PC-9 (cell line): ENCODE measurements at regions not wholly inside any gene's neighbourhood (a gene's known extent, or its start where the extent isn't known, plus 50 kb on each side); places are given as distances from the start of the nearest gene placed in this dataset.

Experiments
- BruUV-seq: library from RNA; stranded (reverse); fragments of 400-500 nt; replicated peaks from 2 replicates; lab custom pipeline; 2021; lab: Mats Ljungman, UMichigan
- CTCF ChIA-PET: fragments of 300-600 bp; sonication (Branson Sonifier 250); formaldehyde crosslinking; loops from one replicate; lab custom pipeline; 2022; ENCODE audit warnings: antibody characterized with exemption; lab: Charles Lee
- POLR2A ChIA-PET: fragments of 300-600 bp; sonication (Branson Sonifier 250); formaldehyde crosslinking; loops from one replicate; lab custom pipeline; 2022; ENCODE audit warnings: antibody characterized with exemption; ENCODE audit not compliant: unreplicated experiment; lab: Charles Lee
- DNase-seq, 2 experiments: peaks; one replicate each; pipeline versions ENCODE4 v3.0.0 to v3.0.0-alpha.2; 2015 to 2022; ENCODE audit warnings: mixed read lengths in 1 of 2
- H2AFZ ChIP-seq: fragments of 200-600 bp; sonication (generic); 2 replicates; pipeline ENCODE4 v1.8.1; 2017; ENCODE audit warnings: antibody characterized with exemption
- H3F3A ChIP-seq: fragments of 200-600 bp; sonication (generic); 2 replicates; pipeline ENCODE4 v1.8.1; 2017; ENCODE audit warnings: antibody characterized with exemption, mild to moderate bottlenecking, low read depth; ENCODE audit not compliant: insufficient read depth
- H3K27ac ChIP-seq: fragments of 200-600 bp; sonication (generic); 2 replicates; pipeline ENCODE4 v1.6.1; 2016; ENCODE audit warnings: mixed run types
- H3K27me3 ChIP-seq: fragments of 200-600 bp; sonication (generic); 2 replicates; pipeline ENCODE4 v1.6.1; 2016; ENCODE audit warnings: low read depth, mixed run types; ENCODE audit not compliant: insufficient read depth
- H3K36me3 ChIP-seq: fragments of 200-600 bp; sonication (generic); 2 replicates; pipeline ENCODE4 v1.6.1; 2016; ENCODE audit warnings: low read depth, mixed run types
- H3K4me1 ChIP-seq: fragments of 200-600 bp; sonication (generic); replicated peaks from 2 replicates; pipeline ENCODE4 v1.6.1; 2016; ENCODE audit warnings: mixed run types; ENCODE audit not compliant: insufficient read depth
- H3K4me2 ChIP-seq: fragments of 200-600 bp; sonication (generic); 2 replicates; pipeline ENCODE4 v1.6.1; 2017; ENCODE audit warnings: mixed run types
- H3K4me3 ChIP-seq: fragments of 200-600 bp; sonication (generic); 2 replicates; pipeline ENCODE4 v1.6.1; 2016; ENCODE audit warnings: mixed run types
- H3K79me2 ChIP-seq: fragments of 200-600 bp; sonication (generic); 2 replicates; pipeline ENCODE4 v1.6.1; 2017; ENCODE audit warnings: low read depth, mixed run types
- H3K9me2 ChIP-seq: fragments of 200-600 bp; sonication (generic); 2 replicates; pipeline ENCODE4 v1.8.1; 2017; ENCODE audit warnings: mild to moderate bottlenecking; ENCODE audit not compliant: insufficient read depth
- H3K9me3 ChIP-seq: fragments of 200-600 bp; sonication (generic); 2 replicates; pipeline ENCODE4 v1.8.1; 2016; ENCODE audit warnings: low read depth; ENCODE audit not compliant: insufficient read depth
- H4K20me1 ChIP-seq: fragments of 200-600 bp; sonication (generic); 2 replicates; pipeline ENCODE4 v1.8.1; 2017; ENCODE audit not compliant: insufficient read depth
- CTCF ChIP-seq: fragments of 200-600 bp; sonication (generic); conservative IDR thresholded peaks from 2 replicates; pipeline ENCODE4 v1.6.1; 2017; ENCODE audit warnings: mixed run types, antibody characterized with exemption, mild to moderate bottlenecking, moderate library complexity
- EZH2 ChIP-seq: fragments of 200-600 bp; sonication (generic); IDR thresholded peaks from 2 replicates; pipeline ENCODE4 v1.8.0; 2017; ENCODE audit warnings: antibody characterized with exemption, low read depth
- intact Hi-C: fragments of 100-400 bp; cut with micrococcal nuclease; formaldehyde crosslinking; loops from one replicate; pipeline ENCODE4 v1.10.0; 2022; ENCODE audit not compliant: unreplicated experiment

- no TSS peak for BruUV-seq
- Histone ChIP-seq H3K79me2 (no peaks in the 10 kb centered on the region), H3K27ac (no peak overlapping the region), H3K9me3 (no peaks in the 10 kb centered on the region), H3F3A (no peaks in the 10 kb centered on the region), H2AFZ (no peak overlapping the region), H3K4me2 (no peak overlapping the region), H3K27me3 (no peaks in the 10 kb centered on the region), H3K9me2 (no peaks in the 10 kb centered on the region), H3K4me1 (no peaks in the 10 kb centered on the region), H4K20me1 (no peaks in the 10 kb centered on the region), H3K36me3 (no peaks in the 10 kb centered on the region), H3K4me3 (no peak overlapping the region)
- DNase-seq: no peak
- TF ChIP-seq CTCF (no peak), EZH2 (no peak)
- intact Hi-C loops: no loop called here
- POLR2A ChIA-PET: no interaction called here
- CTCF ChIA-PET: no interaction called here
These were observed 71.1 kb upstream of the PITX1 start for GRCh38 chr5:135105105-135105484.

GRCh38 chr5:135103575-135103853, 69.5 kb upstream of the PITX1 start:
- Histone ChIP-seq H3K79me2 (no peaks in the 10 kb centered on the region; the same call in 1 of the 2 replicates), H3K9me3 (no peaks in the 10 kb centered on the region), H3K4me1 (no peaks in the 10 kb centered on the region), H2AFZ (no peak overlapping the region), H3K4me2 (no peak overlapping the region), H3K27ac (no peak overlapping the region), H4K20me1 (no peaks in the 10 kb centered on the region), H3K36me3 (no peaks in the 10 kb centered on the region), H3K4me3 (no peak overlapping the region), H3F3A (no peaks in the 10 kb centered on the region), H3K27me3 (no peaks in the 10 kb centered on the region), H3K9me2 (no peaks in the 10 kb centered on the region; the same call in 1 of the 2 replicates)
- no peak for DNase-seq
- intact Hi-C loops: no loop called here
- no TSS peak for BruUV-seq
- POLR2A ChIA-PET: interaction anchor here (0.6 kb wide), 1 partner anchor 44 kb away, joined by 8 read pairs; no protein-coding TSS in a partner anchor
- TF ChIP-seq CTCF (no peak), EZH2 (no peak)
- CTCF ChIA-PET: no interaction called here

- Histone ChIP-seq H3K27me3 (no peaks in the 10 kb centered on the region), H3F3A (no peaks in the 10 kb centered on the region), H3K36me3 (no peaks in the 10 kb centered on the region), H3K4me3 (no peak overlapping the region), H3K9me2 (no peaks in the 10 kb centered on the region; the same call in 1 of the 2 replicates), H2AFZ (no peak overlapping the region), H3K4me2 (no peak overlapping the region), H3K9me3 (no peaks in the 10 kb centered on the region), H3K79me2 (no peaks in the 10 kb centered on the region; the same call in 1 of the 2 replicates), H4K20me1 (no peaks in the 10 kb centered on the region), H3K4me1 (no peaks in the 10 kb centered on the region), H3K27ac (no peak overlapping the region)
- no peak for DNase-seq
- no peak for TF ChIP-seq EZH2
- TF ChIP-seq CTCF: no peak
- intact Hi-C loops: no loop called here
- POLR2A ChIA-PET: interaction anchor here (0.6 kb wide), 1 partner anchor 44 kb away, joined by 8 read pairs; no protein-coding TSS in a partner anchor
- CTCF ChIA-PET: no interaction called here
- no TSS peak for BruUV-seq
These were observed 68.9 kb upstream of the PITX1 start for GRCh38 chr5:135102716-135103574.
